NCI-H82 treated with DMSO at 0.1 percent for 48 hours (cell line): ENCODE measurements at regions not wholly inside any gene's neighbourhood (a gene's known extent, or its start where the extent isn't known, plus 50 kb on each side); places are given as distances from the start of the nearest gene placed in this dataset.
"Not testable (repeated sequence)": the region's sequence is repeated elsewhere in the genome, so short reads cannot be mapped to it uniquely, and the experiment has no call there.

ENCODE experiments used
- DNase-seq: peaks from one replicate; lab custom pipeline; 2025; ENCODE audit not compliant: unreplicated experiment; lab: John Stamatoyannopoulos, UW

DNA sequence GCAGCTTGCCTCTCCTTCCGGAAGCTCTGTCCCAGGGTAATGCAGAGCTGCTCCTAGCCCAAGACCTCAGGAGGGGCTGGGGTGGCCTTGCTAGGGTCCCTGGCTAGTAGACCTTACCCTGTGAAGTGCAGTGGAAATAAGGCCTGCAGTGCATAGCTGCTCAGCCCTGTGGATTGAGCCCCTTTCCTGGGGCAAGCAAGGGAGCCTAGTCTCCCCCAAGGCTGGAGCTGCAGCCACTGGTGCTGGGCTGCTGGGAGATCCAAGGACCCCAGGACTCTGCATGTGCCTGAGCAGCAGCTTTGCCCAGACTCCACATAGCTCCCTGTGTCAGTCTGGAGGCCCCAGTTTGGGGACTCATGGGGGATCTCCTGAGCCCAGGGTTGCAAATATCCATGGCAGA lies 57.9 kb downstream of the FANCF start:
- no peak for DNase-seq

DNA sequence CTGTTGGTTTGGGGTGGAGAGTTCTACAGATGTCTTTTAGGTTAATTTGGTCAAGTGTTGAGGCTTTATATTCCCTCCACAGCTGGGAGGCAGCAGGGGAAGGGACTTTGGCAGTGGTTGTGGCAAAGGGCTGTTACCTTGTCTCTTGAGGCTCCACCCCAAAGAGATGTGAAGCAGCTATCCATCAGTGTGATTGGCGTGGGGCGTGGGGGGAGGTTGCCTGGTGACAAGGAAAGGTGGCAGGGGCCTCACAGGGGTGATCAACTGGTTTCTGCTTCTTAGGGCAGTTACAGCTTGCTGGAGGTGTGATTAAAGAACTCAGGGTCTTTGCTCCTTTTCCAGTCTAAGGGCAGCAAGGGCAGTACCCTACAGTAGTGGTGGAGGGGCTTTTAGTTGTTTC lies 59.3 kb downstream of the FANCF start:
- DNase-seq = no peak

DNA sequence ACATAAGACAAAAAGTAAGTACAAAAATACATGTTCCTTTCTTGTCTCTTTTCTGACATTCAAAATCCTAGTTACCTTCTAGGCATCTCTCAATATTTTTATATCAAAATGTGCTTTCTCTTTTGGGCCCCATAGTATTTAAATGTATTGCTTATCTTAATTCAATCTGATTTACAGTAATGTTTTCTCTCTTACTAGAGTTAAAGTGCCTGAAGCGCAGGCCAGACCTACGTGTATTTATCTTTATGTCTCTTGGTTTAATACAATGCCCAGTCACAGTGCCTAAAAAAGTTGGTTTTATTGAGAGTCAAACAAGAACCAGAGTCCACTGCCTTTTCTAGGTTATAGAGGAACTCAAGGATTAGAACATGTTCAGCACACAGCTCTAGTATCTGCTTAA lies 64.3 kb downstream of the FANCF start:
- no peak for DNase-seq

DNA sequence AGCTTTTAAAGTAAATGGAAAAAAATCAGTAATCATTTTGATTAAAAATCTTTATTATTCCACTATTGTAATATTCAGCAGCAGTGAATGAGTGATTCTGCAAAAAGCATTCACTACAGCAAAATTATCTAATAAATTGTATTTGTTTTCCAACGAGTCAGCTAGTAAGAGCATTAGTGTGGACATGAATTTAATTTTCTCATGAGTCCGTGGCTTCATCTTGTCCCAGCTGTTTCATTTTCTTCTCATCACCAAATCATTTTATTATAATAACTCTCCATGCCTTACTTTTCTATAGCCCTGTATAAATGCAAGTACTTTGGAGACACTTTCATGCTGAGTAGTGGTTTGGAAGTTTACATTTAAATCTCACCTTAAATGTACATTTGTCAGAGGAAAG lies 66.2 kb downstream of the FANCF start:
- DNase-seq = no peak

DNA sequence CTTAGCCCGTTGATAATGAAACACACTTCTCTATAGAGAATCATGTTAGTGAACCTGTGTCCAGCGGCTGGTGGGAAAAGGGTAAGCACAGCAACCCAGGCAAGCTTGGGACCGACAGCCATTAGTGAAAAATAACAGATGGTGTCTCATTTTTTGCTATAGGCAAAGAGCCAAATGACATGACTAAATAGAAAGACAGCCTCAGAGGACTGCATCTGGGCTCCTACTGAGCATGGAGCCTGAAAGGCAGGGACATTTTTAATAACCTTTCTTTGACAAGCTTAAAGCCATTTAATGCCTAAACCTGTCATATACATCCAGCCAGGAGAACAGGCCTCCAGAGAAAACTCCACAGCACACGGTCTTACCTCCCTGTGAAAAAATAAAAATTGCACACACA lies 67.0 kb downstream of the FANCF start:
- DNase-seq = peak; percentile 56

DNA sequence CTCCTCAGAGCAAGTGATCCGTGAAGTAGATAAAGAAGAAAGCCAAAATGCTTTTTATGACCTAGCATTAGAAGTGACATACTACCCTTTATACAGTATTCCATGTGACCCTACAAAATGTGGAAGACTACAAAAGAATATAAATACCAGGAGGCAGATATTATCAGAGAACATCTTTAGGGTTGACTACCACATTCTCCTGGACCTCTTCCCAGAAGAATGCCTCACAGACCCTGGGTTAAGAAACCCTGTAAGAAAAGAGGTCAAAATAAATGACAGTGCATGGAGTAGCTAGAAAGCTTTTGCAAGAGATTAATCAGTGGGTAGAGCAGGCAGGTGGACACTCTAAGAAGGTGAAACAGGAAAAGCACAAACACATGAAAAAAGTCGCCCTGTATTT lies 69.2 kb downstream of the FANCF start:
- DNase-seq = no peak

DNA sequence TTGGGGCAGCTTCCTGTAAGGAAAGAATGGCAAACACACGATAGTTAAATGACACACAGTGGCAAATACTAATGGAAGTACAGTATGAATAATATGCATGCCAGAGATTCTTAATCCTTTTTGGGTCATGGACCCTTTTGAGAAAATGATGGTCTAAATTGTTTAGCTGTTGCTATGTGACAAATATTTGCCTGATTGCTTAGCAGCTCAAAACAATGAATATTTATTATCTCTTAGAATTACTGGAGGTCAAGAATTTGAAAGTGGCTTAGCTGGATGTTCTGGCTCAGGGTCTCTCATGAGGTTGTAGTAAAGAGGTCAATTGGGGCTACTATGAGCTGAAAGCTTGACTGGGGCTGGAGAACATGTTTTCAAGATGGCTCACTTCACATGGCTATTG lies 69.7 kb downstream of the FANCF start:
- DNase-seq = no peak

DNA sequence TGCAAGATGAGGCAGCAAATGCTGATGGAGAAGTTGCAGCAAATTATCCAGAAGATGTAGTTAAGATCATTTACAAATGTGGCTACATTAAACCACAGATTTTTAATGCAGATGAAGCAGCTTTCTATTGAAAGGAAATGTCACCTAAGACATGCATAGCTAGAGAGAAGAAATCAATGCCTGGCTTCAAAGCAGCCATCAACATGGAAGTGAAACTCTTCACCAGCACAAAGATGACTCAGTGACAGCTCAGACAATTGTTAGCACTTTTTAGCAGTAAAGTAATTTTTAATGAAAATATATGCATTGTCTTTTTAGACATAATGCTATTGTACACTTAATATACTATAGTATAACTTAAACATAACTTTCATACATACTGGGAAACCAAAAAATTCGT lies 71.4 kb downstream of the FANCF start:
- no peak for DNase-seq

DNA sequence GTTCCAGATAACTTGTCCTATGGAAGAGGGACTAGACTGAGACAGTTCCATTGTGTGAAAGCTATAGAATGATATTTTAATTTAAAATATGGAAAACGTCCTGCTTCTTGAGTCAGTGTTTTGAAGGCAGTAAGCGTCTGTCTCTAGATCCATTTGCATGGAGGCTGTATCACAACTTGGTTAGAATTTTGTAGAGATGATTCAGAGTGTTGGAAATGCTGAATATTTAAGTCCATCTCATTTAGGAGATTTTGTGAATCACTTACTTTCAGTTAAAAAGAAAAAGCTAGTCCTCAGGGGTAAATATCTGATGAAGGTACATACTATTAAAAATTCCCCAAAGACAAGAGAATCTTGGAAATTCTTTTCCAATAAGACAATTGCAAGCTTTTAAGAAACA lies 72.7 kb downstream of the FANCF start:
- DNase-seq = no peak

DNA sequence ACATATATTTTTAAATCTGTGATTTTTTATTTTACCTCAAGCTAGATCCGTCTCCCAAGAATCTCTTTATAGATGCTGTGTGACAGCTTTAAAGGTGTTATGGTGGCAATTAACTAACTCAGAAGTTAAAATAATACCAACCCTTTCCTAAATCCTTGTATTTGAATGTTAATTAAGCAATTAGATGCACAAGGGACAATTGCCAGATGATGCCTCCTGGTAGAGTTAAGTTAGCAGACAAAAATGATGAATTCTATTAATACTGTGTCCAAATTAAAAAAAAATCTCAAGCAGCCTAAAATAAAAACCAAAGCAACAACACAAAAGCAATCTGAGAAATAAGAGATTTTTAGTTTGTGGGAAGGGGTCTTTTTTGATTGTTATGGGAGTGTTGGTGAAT lies 78.9 kb downstream of the FANCF start:
- DNase-seq = no peak

DNA sequence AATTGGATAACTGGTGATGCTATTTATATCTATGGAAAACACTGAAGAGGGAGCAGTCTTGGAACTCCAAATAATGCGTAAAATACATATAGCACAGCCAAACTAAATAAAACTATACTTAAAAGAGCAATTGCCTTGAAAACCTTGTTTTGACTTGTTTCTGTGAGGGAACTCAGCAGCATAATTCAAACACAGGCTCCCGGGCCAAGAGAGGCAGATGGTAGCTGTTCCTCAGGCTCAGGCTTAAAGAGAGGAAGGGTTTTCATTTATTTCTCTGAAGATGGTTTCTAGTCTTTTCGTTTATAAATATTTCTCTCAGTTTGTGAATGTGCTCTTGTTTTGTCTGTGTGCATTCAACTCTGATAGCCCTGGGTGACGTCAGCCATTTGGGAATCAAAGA lies 82.4 kb downstream of the FANCF start:
- no peak for DNase-seq

DNA sequence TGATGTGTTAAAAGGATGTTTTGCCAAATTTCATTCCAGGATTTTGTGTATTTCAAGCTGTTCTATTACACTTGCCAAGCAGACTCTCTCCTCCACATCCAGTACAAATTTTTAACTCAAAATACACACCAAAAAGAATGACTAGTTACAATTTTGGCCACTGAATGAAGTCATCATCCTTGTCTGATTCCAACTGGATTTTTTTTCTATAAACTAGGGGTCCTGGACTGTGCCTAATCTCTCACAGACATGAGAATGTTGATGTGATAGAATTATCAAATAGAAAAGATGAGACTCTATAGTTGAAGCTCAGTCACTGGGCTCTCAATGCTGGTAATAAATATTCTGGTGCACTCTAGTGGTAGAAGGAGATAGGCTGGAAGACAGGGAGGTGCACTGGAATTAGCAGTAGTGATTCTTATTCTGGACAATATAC lies 85.8 kb downstream of the FANCF start:
- DNase-seq = no peak

DNA sequence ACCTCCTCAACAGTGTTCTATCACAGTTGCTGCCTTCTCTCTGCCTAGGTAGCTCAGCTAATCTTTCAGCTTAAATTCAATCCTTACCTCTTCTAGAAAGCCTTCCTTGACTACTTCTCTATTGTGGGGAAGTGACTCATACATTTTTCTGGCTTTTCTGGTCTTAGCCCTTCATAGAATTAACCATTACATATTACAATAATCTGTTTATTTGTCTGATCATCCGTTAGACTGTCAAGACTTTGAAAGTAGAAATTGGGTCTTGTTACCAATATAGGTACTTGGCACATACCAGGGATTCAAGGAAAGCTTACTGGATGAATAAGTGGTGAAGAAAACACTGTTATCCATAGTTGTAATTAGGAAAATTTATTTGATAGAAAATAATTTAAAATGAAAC lies 89.6 kb downstream of the FANCF start:
- DNase-seq = no peak

DNA sequence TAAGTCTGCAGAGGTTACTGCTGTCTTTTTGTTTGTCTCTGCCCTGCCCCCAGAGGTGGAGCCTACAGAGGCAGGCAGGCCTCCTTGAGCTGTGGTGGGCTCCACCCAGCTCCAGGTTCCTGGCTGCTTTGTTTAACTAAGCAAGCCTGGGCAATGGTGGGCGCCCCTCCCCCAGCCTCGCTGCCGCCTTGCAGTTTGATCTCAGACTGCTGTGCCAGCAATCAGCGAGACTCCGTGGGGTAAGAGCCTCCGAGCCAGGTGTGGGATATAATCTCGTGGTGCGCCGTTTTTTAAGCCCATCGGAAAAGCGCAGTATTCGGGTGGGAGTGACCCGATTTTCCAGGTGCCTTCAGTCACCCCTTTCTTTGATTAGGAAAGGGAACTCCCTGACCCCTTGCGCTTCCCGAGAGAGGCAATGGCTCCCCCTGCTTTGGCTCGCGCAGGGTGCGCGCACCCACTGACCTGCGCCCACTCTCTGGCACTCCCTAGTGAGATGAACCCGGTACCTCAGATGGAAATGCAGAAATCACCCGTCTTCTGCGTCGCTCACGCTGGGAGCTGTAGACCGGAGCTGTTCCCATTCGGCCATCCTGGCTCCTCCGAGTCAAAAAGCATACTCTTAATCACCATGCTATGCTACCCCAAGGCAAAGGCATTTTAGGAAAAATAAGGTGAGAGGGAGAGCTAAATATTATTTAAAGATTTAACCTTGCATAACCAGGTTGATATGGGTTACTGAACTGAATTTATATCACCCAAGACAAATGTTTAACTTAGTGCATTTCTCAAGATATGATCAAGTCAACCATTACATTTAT lies 96.8 kb downstream of the FANCF start:
- DNase-seq = not testable (repeated sequence)

DNA sequence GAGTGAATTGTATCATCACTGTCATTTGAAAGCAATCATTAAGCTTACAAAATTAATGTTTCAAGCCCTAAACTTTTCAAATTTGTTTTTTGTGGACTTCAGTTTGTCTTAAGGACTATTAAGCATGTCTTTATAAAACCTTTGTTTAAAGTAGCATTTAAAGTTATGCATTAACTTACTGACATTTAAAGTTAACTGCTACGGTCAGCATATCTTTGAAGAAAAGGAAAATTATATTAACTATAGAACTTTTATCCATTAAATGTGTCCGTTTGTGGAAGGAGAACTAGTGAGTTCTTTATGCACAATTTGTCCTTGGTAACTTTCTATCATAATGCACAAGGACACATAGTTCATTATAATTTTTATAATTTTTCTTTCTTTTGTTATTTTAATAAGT lies 103.4 kb downstream of the FANCF start:
- no peak for DNase-seq

DNA sequence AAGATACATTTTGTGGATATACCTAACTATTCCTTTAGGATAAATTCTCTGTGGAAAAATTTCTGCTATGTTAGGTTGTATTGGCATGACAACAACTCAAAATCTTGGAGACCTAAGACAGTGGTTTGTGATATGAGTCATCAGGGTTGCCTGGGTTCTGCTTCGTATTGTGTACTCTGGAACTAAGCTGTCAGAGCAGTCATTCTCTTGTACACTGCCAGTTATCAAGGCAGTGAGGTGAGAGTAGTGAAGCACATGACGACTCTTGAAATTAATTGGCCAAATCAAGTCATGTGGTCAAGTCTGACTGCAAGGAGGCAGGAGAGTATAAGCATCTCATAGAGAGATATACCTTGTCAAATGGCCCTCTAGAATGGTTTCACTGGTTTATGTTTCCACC lies 104.4 kb downstream of the FANCF start:
- DNase-seq = no peak

DNA sequence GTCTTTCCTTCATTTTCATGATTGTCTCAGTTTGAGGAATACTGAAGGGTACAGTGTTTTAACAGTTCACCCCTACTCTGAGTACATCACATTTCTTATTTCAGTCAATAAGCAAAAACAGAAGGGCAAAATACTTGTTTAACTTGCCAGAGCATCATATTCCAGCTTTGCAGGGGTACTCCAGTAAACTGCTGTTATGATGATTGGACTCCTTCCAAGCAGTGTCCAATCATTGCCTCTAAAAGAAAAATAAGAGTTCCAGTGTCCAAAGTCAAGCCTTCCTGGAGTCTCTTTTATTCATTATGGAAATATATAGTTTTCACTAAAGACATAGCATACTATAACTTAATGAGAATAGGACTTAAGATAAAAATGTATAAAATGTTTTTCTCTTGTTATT lies 105.1 kb downstream of the FANCF start:
- no peak for DNase-seq

DNA sequence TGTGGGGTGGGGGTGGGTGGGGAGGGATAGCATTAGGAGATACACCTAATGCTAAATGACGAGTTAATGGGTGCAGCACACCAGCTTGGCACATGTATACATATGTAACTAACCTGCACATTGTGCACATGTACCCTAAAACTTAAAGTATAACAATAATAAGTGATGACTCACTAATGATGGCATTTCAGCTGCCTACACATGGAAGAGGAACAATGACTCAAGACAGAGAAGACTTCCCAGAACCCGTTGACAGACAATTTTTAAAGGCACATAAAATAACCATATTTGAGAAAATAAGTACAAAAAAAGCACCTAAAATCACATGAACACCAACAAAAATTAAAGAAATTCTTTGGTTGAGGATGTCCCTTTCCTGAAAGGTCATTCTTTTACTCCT lies 107.3 kb downstream of the FANCF start:
- not testable (repeated sequence) for DNase-seq

DNA sequence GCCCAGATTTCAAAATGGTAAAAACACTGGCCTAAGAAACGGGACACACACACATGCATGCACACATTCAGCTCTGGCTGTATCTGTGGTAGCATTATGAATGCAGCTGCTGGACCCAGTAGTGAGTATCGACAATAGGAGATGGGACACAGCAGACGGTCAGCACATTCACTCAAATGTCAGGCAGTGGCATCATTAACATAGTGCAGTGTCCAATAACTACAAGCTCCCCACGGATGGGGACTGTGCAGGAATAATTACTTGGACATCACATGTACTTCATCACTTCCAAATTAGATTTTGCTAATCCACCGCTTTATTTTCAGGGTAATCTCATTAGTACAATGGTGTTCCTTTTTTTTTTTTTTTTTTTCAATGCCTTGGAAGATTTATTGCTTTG lies 109.5 kb downstream of the FANCF start:
- peak; percentile 78 for DNase-seq

DNA sequence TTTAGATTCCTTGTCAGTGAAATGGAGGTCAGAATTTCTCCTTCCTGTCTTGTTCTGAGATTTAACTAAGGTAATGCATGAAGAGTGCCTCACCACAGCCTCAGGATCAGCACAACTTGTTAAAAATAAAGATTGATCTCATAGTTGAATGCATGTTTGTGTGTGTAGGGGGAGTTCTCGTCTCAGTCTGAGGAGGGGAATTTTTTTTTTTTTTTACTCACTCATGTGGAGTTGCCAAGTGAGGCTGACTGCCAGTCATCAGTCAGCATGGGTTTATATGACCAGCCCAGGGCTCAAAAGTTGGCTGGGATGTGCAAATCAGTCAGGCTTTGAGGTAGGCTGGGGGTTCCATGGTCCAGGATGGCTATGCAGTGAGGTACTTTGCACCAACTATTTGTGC lies 113.2 kb downstream of the FANCF start:
- DNase-seq = no peak

DNA sequence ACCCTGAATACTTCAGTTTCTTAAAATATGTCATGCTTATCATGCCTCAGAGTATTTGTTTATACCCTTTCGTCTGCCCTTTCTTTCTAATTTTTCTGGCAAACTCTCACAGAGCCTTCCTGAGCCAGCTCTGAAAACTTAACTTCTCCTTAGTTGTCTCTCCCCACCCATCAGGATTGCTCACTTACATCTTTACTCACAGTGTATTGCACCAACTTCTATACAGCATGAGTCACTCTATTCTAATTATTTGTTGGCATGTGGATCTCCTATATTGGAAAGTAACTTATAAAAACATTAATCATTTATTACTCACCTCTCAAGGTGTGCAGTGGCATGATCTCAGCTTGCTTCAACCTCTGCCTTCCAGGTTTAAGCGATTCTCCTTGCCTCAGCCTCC lies 114.9 kb downstream of the FANCF start:
- no peak for DNase-seq

DNA sequence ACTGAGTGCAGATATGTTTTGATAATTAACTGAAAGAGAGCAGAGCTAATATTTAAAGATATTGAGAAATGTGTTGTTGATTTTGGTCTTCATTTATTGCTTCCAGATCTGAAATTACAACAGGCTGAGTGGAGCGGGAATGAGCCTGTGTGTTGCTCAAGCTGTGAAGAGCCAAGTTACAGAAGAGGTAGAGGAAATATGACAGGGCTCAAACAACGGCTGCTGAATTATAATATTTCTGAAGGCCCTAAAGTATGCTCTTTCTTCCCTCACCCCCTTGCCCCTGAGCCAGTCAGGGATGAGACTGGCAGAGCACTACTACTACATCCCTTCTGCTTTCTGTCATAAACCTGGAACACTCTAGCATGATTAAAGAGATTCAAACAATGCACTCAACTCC lies 115.6 kb downstream of the FANCF start:
- no peak for DNase-seq

DNA sequence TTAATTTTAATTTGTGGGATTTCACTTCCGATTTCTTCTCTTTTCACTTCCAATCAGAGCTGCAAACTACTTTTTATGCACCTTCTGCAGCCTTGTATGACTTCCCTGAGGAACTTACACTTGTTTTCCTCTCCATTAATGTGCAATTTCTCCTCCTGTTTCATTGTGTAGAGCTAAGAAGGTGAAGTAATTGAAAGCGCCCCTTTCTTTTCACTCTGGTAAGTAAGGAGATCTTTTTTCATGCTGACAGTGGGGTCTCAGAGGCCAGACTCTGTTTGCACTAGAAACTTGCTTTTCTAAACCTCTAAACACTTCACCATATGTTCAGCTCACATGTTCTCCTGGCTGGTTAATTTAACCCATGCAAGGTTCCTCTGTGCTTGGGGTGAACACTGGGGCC lies 117.0 kb downstream of the FANCF start:
- DNase-seq = peak; percentile 8
